Neural progenitor cell (in vitro differentiated cells): ENCODE measurements at regions not wholly inside any gene's neighbourhood (a gene's known extent, or its start where the extent isn't known, plus 50 kb on each side); places are given as distances from the start of the nearest gene placed in this dataset.
A peak's percentile ranks its signal among the peaks of the same experiment; 100 is the strongest.

Experiments
- DNase-seq: peaks from one replicate; pipeline ENCODE4 v3.0.0-alpha.2; 2016; ENCODE audit warnings: low spot score
- H2AFZ ChIP-seq: fragments of 200-600 bp; sonication (generic); replicated peaks from 2 replicates; pipeline ENCODE4 v1.6.1; 2016; ENCODE audit warnings: antibody characterized with exemption
- H3F3A ChIP-seq: fragments of 200-600 bp; sonication (generic); 2 replicates; pipeline ENCODE4 v1.6.1; 2016; ENCODE audit warnings: antibody characterized with exemption, low read depth
- H3K27ac ChIP-seq: fragments of 200-600 bp; sonication (generic); 2 replicates; pipeline ENCODE4 v1.5.1; 2016; ENCODE audit warnings: mild to moderate bottlenecking
- H3K27me3 ChIP-seq: fragments of 200-600 bp; sonication (generic); 2 replicates; pipeline ENCODE4 v1.6.1; 2016; ENCODE audit warnings: mild to moderate bottlenecking, moderate library complexity
- H3K36me3 ChIP-seq: fragments of 200-600 bp; sonication (generic); 2 replicates; pipeline ENCODE4 v1.5.1; 2016
- H3K4me1 ChIP-seq: fragments of 200-600 bp; sonication (generic); 2 replicates; pipeline ENCODE4 v1.6.1; 2016; ENCODE audit warnings: mixed run types
- H3K4me2 ChIP-seq: fragments of 200-600 bp; sonication (generic); 2 replicates; pipeline ENCODE4 v1.6.1; 2016
- H3K4me3 ChIP-seq: fragments of 200-600 bp; sonication (generic); 2 replicates; pipeline ENCODE4 v1.5.1; 2016
- H3K79me2 ChIP-seq: fragments of 200-600 bp; sonication (generic); 2 replicates; pipeline ENCODE4 v1.6.1; 2016; ENCODE audit warnings: low read depth
- H3K9ac ChIP-seq: fragments of 200-600 bp; sonication (generic); 2 replicates; pipeline ENCODE4 v1.6.1; 2016
- H3K9me3 ChIP-seq: fragments of 200-600 bp; sonication (generic); 2 replicates; pipeline ENCODE4 v1.5.1; 2016; ENCODE audit warnings: low read depth
- H4K20me1 ChIP-seq: fragments of 200-600 bp; sonication (generic); 2 replicates; pipeline ENCODE4 v1.6.1; 2016; ENCODE audit warnings: low read depth
- H3K27ac Mint-ChIP-seq: 3 replicates; pipeline ENCODE4 v1.8.0; 2021; ENCODE audit warnings: mixed read lengths
- H3K27me3 Mint-ChIP-seq: 2 replicates; pipeline ENCODE4 v1.8.0; 2022; ENCODE audit warnings: low read depth, mild to moderate bottlenecking, inconsistent platforms, moderate library complexity, mixed read lengths; ENCODE audit not compliant: insufficient read depth
- H3K36me3 Mint-ChIP-seq: 3 replicates; pipeline ENCODE4 v1.8.0; 2021; ENCODE audit warnings: mixed read lengths
- H3K4me1 Mint-ChIP-seq: 3 replicates; pipeline ENCODE4 v1.8.0; 2021; ENCODE audit warnings: mixed read lengths
- H3K4me3 Mint-ChIP-seq: 3 replicates; pipeline ENCODE4 v1.8.0; 2021; ENCODE audit warnings: mild to moderate bottlenecking, moderate library complexity, mixed read lengths
- H3K9me3 Mint-ChIP-seq: 3 replicates; pipeline ENCODE4 v1.8.0; 2020; ENCODE audit warnings: mixed read lengths
- CTCF ChIP-seq: fragments of 200-600 bp; sonication (generic); IDR thresholded peaks from 2 replicates; pipeline ENCODE4 v1.5.1; 2017; ENCODE audit warnings: antibody characterized with exemption, mild to moderate bottlenecking
- EZH2 ChIP-seq: fragments of 200-600 bp; sonication (generic); IDR thresholded peaks from 2 replicates; pipeline ENCODE4 v1.6.1; 2017; ENCODE audit warnings: antibody characterized with exemption, mild to moderate bottlenecking, moderate library complexity
- EZH2phosphoT487 ChIP-seq: fragments of 200-600 bp; sonication (generic); IDR thresholded peaks from 2 replicates; pipeline ENCODE4 v1.6.1; 2017; ENCODE audit warnings: antibody characterized with exemption

- TF ChIP-seq CTCF (no peak), EZH2 (no peak), EZH2phosphoT487 (no peak)
- DNase-seq: no peak
- Histone ChIP-seq H3K36me3 (no peaks in the 10 kb centered on the region), H3K79me2 (no peaks in the 10 kb centered on the region), H3F3A (no peaks in the 10 kb centered on the region), H3K9me3 (no peaks in the 10 kb centered on the region), H3K9ac (no peak overlapping the region), H3K4me3 (no peak overlapping the region), H2AFZ (no peak overlapping the region), H3K27me3 (no peaks in the 10 kb centered on the region), H3K27ac (no peak overlapping the region), H4K20me1 (no peaks in the 10 kb centered on the region), H3K4me1 (no peaks in the 10 kb centered on the region), H3K4me2 (no peak overlapping the region)
- Mint-ChIP-seq H3K36me3 (no peaks in the 10 kb centered on the region), H3K9me3 (no peaks in the 10 kb centered on the region), H3K27me3 (no peaks in the 10 kb centered on the region), H3K4me3 (no peak overlapping the region), H3K4me1 (no peaks in the 10 kb centered on the region), H3K27ac (no peak overlapping the region)
These were observed 934.6 kb downstream of the CCSER2 start for GRCh38 chr10:85262992-85263391.

GRCh38 chr10:85265121-85265520 is 936.7 kb downstream of the CCSER2 start:
- no peak for DNase-seq
- Histone ChIP-seq H2AFZ (no peak overlapping the region), H4K20me1 (no peaks in the 10 kb centered on the region), H3K4me3 (no peak overlapping the region), H3K27ac (no peak overlapping the region), H3K27me3 (no peaks in the 10 kb centered on the region), H3K9me3 (no peaks in the 10 kb centered on the region), H3K79me2 (no peaks in the 10 kb centered on the region), H3K4me1 (no peaks in the 10 kb centered on the region), H3K4me2 (no peak overlapping the region), H3K9ac (no peak overlapping the region), H3F3A (no peaks in the 10 kb centered on the region), H3K36me3 (no peaks in the 10 kb centered on the region)
- Mint-ChIP-seq H3K27me3 (no peaks in the 10 kb centered on the region), H3K9me3 (peaks cover 4% of the 10 kb centered on the region), H3K4me1 (no peaks in the 10 kb centered on the region), H3K36me3 (no peaks in the 10 kb centered on the region), H3K4me3 (no peak overlapping the region), H3K27ac (no peak overlapping the region)
- TF ChIP-seq EZH2phosphoT487: no peak
- no peak for TF ChIP-seq EZH2
- no peak for TF ChIP-seq CTCF

GRCh38 chr10:85266808-85267207 is 938.4 kb downstream of the CCSER2 start:
- no peaks in the 10 kb centered on the region for H3K36me3 ChIP-seq
- no peaks in the 10 kb centered on the region for H3F3A ChIP-seq
- Mint-ChIP-seq H3K27me3 (no peaks in the 10 kb centered on the region), H3K4me3 (no peak overlapping the region), H3K27ac (no peak overlapping the region), H3K4me1 (no peaks in the 10 kb centered on the region), H3K36me3 (no peaks in the 10 kb centered on the region), H3K9me3 (peaks cover 12% of the 10 kb centered on the region)
- H3K4me3 ChIP-seq: no peak overlapping the region
- H2AFZ ChIP-seq: no peak overlapping the region
- no peak for TF ChIP-seq EZH2phosphoT487
- no peak for TF ChIP-seq CTCF
- no peak for TF ChIP-seq EZH2
- no peaks in the 10 kb centered on the region for H3K4me1 ChIP-seq
- H3K79me2 ChIP-seq: no peaks in the 10 kb centered on the region
- peaks cover 4% of the 10 kb centered on the region for H3K9me3 ChIP-seq
- H4K20me1 ChIP-seq: no peaks in the 10 kb centered on the region
- no peaks in the 10 kb centered on the region for H3K27me3 ChIP-seq
- no peak overlapping the region for H3K27ac ChIP-seq
- no peak for DNase-seq
- no peak overlapping the region for H3K9ac ChIP-seq
- H3K4me2 ChIP-seq: no peak overlapping the region

- no peak overlapping the region for H3K27ac Mint-ChIP-seq
These were observed 951.6 kb downstream of the CCSER2 start for GRCh38 chr10:85280014-85280413.

More at GRCh38 chr10:85280014-85280413, 951.6 kb downstream of the CCSER2 start:
- Mint-ChIP-seq H3K27me3 (no peaks in the 10 kb centered on the region), H3K9me3 (peaks cover 9% of the 10 kb centered on the region), H3K4me1 (no peaks in the 10 kb centered on the region), H3K4me3 (no peak overlapping the region), H3K36me3 (no peaks in the 10 kb centered on the region)
- H3K27ac ChIP-seq: no peak overlapping the region
- H3K4me2 ChIP-seq: no peak overlapping the region
- no peak overlapping the region for H3K9ac ChIP-seq
- peak; percentile 17 for DNase-seq
- no peaks in the 10 kb centered on the region for H3K27me3 ChIP-seq
- no peaks in the 10 kb centered on the region for H3F3A ChIP-seq
- TF ChIP-seq EZH2phosphoT487 (no peak), CTCF (no peak), EZH2 (no peak)
- H2AFZ ChIP-seq: peak overlapping the region; percentile 50
- no peaks in the 10 kb centered on the region for H4K20me1 ChIP-seq
- no peaks in the 10 kb centered on the region for H3K36me3 ChIP-seq
- H3K4me3 ChIP-seq: no peak overlapping the region
- H3K9me3 ChIP-seq: no peaks in the 10 kb centered on the region
- H3K79me2 ChIP-seq: no peaks in the 10 kb centered on the region
- H3K4me1 ChIP-seq: peaks cover 8% of the 10 kb centered on the region
